Smooth muscle cell (in vitro differentiated cells): ENCODE measurements at regions not wholly inside any gene's neighbourhood (a gene's known extent, or its start where the extent isn't known, plus 50 kb on each side); places are given as distances from the start of the nearest gene placed in this dataset.

Experiments
- DNase-seq: peaks from one replicate; lab custom pipeline; 2025; ENCODE audit not compliant: unreplicated experiment; lab: John Stamatoyannopoulos, UW
- H2AFZ ChIP-seq: fragments of 200-600 bp; sonication (generic); 2 replicates; pipeline ENCODE4 v1.6.0; 2016; ENCODE audit warnings: antibody characterized with exemption, low read depth, mild to moderate bottlenecking
- H3F3A ChIP-seq: fragments of 200-600 bp; sonication (generic); 2 replicates; pipeline ENCODE4 v1.6.0; 2017; ENCODE audit warnings: antibody characterized with exemption, low read depth
- H3K27ac ChIP-seq: fragments of 200-600 bp; sonication (generic); 2 replicates; pipeline ENCODE4 v1.5.1; 2016; ENCODE audit warnings: low read depth, mild to moderate bottlenecking
- H3K27me3 ChIP-seq: fragments of 200-600 bp; sonication (generic); 2 replicates; pipeline ENCODE4 v1.6.1; 2016; ENCODE audit warnings: low read depth, mild to moderate bottlenecking
- H3K36me3 ChIP-seq: fragments of 200-600 bp; sonication (generic); 2 replicates; pipeline ENCODE4 v1.5.1; 2016; ENCODE audit warnings: low read depth
- H3K4me1 ChIP-seq: fragments of 200-600 bp; sonication (generic); 2 replicates; pipeline ENCODE4 v1.5.1; 2016; ENCODE audit warnings: low read depth
- H3K4me2 ChIP-seq: fragments of 200-600 bp; sonication (generic); 2 replicates; pipeline ENCODE4 v1.6.0; 2016; ENCODE audit warnings: mild to moderate bottlenecking
- H3K4me3 ChIP-seq: fragments of 200-600 bp; sonication (generic); 2 replicates; pipeline ENCODE4 v1.5.1; 2016; ENCODE audit warnings: mild to moderate bottlenecking
- H3K79me2 ChIP-seq: fragments of 200-600 bp; sonication (generic); 2 replicates; pipeline ENCODE4 v1.6.0; 2016; ENCODE audit warnings: low read depth, mild to moderate bottlenecking
- H3K9ac ChIP-seq: fragments of 200-600 bp; sonication (generic); 2 replicates; pipeline ENCODE4 v1.6.0; 2016; ENCODE audit warnings: low read depth
- H3K9me3 ChIP-seq: fragments of 200-600 bp; sonication (generic); replicated peaks from 2 replicates; pipeline ENCODE4 v1.5.1; 2016; ENCODE audit warnings: low read depth
- H4K20me1 ChIP-seq: fragments of 200-600 bp; sonication (generic); 2 replicates; pipeline ENCODE4 v1.6.0; 2016; ENCODE audit warnings: low read depth
- WGBS: methylation state at CpG from one replicate; pipeline ENCODE4 v1.1.7; 2016; ENCODE audit warnings: low lambda C conversion rate; 5-methylcytosine and 5-hydroxymethylcytosine counted together
- TF ChIP-seq, protein P1 (sequence below): fragments of 200-600 bp; sonication (generic); IDR thresholded peaks from 2 replicates; pipeline ENCODE4 v1.5.1; 2017; ENCODE audit warnings: borderline replicate concordance, mild to moderate bottlenecking, antibody characterized with exemption; ENCODE audit not compliant: insufficient read depth, poor library complexity, severe bottlenecking

DNA sequence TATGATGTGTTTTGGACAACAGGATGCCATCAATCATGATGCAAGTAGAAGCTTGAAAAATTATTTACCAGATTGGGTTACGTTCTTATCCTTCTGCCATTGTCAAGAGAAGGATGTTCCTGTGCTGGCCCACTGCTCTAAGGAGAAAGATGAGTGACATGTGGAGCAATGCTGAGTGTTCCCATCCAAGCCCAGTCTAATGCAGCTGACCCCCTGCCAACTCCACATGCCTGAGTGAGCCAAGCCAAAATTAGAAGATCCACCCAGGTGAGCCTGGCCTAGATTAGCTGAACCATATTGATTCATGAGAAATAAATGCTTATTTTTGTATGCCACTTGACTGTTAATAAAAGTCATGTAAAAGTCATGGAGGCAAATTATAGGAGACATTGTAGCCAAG, 446.5 kb downstream of the CNTN3 start:
- Histone ChIP-seq H3K4me3 (no peak overlapping the region), H3K4me2 (no peak overlapping the region), H3K27me3 (no peaks in the 10 kb centered on the region), H3F3A (no peaks in the 10 kb centered on the region), H3K79me2 (no peaks in the 10 kb centered on the region), H3K4me1 (no peaks in the 10 kb centered on the region), H3K9me3 (no peaks in the 10 kb centered on the region), H3K27ac (no peak overlapping the region), H4K20me1 (no peaks in the 10 kb centered on the region), H3K36me3 (no peaks in the 10 kb centered on the region), H2AFZ (no peak overlapping the region), H3K9ac (no peak overlapping the region)
- DNase-seq: no peak
- TF ChIP-seq, protein P1, sequence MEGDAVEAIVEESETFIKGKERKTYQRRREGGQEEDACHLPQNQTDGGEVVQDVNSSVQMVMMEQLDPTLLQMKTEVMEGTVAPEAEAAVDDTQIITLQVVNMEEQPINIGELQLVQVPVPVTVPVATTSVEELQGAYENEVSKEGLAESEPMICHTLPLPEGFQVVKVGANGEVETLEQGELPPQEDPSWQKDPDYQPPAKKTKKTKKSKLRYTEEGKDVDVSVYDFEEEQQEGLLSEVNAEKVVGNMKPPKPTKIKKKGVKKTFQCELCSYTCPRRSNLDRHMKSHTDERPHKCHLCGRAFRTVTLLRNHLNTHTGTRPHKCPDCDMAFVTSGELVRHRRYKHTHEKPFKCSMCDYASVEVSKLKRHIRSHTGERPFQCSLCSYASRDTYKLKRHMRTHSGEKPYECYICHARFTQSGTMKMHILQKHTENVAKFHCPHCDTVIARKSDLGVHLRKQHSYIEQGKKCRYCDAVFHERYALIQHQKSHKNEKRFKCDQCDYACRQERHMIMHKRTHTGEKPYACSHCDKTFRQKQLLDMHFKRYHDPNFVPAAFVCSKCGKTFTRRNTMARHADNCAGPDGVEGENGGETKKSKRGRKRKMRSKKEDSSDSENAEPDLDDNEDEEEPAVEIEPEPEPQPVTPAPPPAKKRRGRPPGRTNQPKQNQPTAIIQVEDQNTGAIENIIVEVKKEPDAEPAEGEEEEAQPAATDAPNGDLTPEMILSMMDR: no peak
- WGBS: 74% methylated on average over 1 of the region's 1 CpG

DNA sequence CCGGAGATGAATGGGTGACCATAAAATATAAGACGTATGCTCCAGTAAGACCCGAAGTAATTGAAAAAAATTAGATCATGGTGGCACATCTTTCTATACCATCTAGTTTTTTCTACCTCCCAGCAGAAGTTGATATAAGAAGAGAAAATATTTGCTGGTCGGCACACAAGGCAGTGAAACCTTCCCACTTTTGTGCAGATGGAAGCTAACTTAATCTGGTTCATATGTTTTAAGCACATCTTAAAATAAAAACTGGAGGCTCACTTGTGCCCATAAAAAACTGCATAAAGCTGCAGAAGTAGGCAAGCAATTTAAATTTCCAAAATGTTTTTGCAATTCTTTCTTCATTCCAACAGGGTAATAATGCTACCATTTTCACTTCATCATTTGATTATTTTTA, 449.2 kb downstream of the CNTN3 start:
- Histone ChIP-seq H3K4me3 (no peak overlapping the region), H3K79me2 (no peaks in the 10 kb centered on the region), H2AFZ (no peak overlapping the region), H3K9ac (no peak overlapping the region), H3K4me1 (no peaks in the 10 kb centered on the region), H3K36me3 (no peaks in the 10 kb centered on the region), H3K9me3 (no peaks in the 10 kb centered on the region), H3K4me2 (no peak overlapping the region), H4K20me1 (no peaks in the 10 kb centered on the region), H3K27me3 (no peaks in the 10 kb centered on the region), H3K27ac (no peak overlapping the region), H3F3A (no peaks in the 10 kb centered on the region)
- WGBS: 84% methylated on average over 4 of the region's 4 CpGs
- DNase-seq: no peak
- TF ChIP-seq, protein P1: no peak

DNA sequence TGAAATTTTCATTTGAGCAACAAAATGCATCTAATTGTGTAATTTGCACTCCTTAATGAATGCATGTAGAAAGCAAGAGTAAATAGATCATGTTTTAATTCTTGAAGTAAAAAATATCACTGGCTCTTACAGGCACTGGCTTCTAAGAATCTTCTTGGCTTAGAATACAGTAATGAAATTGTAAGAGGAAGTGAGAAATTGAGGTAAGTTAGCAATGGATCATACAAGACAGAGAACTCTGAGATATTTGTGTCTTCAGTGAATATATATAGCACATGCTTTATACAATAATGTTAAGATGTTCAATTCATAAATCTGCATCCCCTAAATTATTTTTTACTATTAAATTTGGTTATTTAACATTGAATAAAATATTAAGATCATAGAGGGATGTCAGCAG, 465.0 kb downstream of the CNTN3 start:
- no peak for DNase-seq
- Histone ChIP-seq H3K36me3 (no peaks in the 10 kb centered on the region), H3F3A (no peaks in the 10 kb centered on the region)

DNA sequence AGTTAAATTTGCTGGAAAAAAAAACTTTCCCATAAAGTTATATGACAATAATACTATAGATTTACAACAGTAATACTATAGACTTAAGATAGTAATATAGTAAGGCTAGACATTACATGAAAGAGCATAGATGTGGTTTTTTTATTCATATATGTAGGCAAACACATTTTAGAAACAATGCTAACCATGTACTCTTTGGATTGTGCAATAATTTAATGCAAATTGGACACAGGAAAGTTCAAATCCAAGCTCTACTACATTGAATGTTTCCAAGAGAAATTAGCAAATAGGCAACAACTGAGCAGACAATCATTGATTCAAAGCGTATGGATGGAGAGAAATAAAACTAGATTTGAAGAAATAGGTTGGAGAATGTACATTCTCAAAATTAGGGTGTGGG, 469.2 kb downstream of the CNTN3 start:
- Histone ChIP-seq H3F3A (no peaks in the 10 kb centered on the region), H3K36me3 (no peaks in the 10 kb centered on the region), H3K27me3 (peaks cover 6% of the 10 kb centered on the region), H3K4me2 (no peak overlapping the region), H3K4me1 (no peaks in the 10 kb centered on the region), H3K27ac (no peak overlapping the region), H3K9me3 (no peaks in the 10 kb centered on the region), H3K79me2 (no peaks in the 10 kb centered on the region), H3K9ac (no peak overlapping the region), H3K4me3 (no peak overlapping the region), H2AFZ (no peak overlapping the region), H4K20me1 (no peaks in the 10 kb centered on the region)
- WGBS: 76% methylated on average over 1 of the region's 1 CpG
- no peak for DNase-seq
- TF ChIP-seq, protein P1: no peak

More for the DNA sequence above, 465.0 kb downstream of the CNTN3 start:
- Histone ChIP-seq H2AFZ (no peak overlapping the region), H3K27ac (no peak overlapping the region), H4K20me1 (no peaks in the 10 kb centered on the region), H3K4me3 (no peak overlapping the region), H3K27me3 (no peaks in the 10 kb centered on the region), H3K9me3 (no peaks in the 10 kb centered on the region), H3K9ac (no peak overlapping the region), H3K4me1 (no peaks in the 10 kb centered on the region), H3K79me2 (no peaks in the 10 kb centered on the region), H3K4me2 (no peak overlapping the region)
- TF ChIP-seq, protein P1: no peak
